IPS-NIHi11 (cell line): ENCODE measurements at regions not wholly inside any gene's neighbourhood (a gene's known extent, or its start where the extent isn't known, plus 50 kb on each side); places are given as distances from the start of the nearest gene placed in this dataset.
A peak's percentile ranks its signal among the peaks of the same experiment; 100 is the strongest.

Experiments
- DNase-seq: peaks from one replicate; pipeline ENCODE4 v3.0.0; 2012; ENCODE audit warnings: mixed read lengths, low spot score

DNA sequence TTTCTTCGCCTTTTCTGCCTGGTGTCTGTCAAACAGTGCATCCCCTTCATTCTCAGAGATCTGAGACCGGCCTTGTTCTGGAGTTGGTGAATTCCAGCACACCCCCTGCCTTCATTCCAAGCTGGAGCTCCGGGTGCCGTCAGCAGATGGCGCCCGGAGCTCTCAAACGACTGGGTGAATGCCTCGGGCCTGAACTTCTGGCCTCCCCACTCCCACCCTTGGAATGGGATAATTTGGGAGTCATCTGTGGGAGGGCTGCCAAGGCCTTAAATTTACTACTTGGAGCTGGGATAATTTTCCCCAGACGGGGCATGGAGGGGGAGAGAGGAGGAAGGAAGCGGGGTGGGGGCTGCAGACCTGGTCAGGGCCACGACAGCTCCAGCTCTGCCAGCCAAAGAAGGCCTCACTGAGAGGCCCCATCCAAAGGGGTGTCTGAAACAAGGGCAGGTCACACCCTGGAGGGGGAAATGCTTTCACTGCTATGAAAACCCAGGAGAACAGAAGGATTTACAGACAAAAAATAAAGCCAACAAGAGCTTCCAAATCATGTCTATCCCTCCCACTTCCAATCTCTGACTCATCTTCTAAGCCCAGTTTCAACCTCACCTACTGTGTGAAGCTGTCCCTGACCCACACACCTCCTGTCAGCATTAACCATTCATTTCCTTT, 187.9 kb downstream of the OPA1 start:
- peak; percentile 90 for DNase-seq

GRCh38 chr3:193782276-193782647, 189.3 kb downstream of the OPA1 start:
- peak; percentile 60 for DNase-seq

DNA sequence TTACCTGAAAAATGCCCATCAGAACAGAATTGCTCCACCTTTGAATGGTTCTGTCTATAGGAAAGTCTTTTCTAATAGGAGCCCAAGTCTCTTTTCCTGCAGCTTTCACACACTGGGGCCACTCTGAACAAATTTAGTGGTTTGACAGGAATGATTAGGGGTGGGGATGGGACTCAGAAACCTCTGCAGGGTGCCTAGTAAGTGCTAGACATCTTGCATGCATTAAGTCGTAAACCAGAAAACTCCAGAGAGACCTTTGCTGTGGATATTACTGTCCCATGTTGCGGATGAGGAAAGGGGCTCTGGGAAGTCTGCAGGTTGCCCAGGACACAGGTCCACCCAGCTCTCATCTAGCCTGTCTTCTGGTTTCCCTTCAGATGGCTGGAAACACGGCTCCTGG, 189.7 kb downstream of the OPA1 start:
- no peak for DNase-seq

DNA sequence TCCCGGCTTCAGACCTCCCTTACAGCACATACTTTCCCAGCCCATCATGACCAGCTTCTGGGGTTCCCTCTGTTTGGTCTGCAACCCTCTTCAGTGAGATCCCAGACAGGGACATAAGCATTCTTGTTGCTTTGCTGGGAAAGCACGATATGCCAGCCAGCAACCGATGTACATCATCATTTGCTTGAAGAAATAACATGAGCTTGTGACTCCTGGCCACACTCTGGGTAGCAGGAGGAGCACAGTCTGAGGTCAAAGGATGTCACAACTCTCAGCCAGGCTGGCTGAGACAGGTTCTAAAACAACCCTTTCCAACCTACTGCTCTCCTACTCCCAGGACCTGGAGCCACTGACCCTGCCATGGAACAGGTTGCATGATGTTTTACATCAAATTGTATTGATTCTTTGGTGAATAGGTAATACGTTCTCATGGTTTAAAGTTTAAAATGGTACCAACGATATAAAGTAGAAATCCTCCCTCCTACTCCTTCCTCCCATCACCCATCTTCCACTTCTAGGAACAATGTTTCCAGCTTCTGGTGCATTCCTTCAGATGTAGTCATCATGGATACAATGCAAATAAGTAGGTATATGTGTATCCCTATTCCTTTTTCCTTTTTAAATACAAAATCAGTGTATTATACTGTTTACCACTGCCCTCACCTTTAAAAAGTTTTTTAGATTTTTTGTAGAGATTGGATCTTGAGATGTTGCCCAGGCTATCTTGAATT, 190.3 kb downstream of the OPA1 start:
- no peak for DNase-seq

- no peak for DNase-seq
Measured at GRCh38 chr3:193784822-193785221, 191.8 kb downstream of the OPA1 start.

- DNase-seq = no peak
Measured at GRCh38 chr3:193787496-193787870, 194.5 kb downstream of the OPA1 start.

- peak; percentile 92 for DNase-seq
Measured at GRCh38 chr3:193788189-193788991, 195.4 kb downstream of the OPA1 start.

DNA sequence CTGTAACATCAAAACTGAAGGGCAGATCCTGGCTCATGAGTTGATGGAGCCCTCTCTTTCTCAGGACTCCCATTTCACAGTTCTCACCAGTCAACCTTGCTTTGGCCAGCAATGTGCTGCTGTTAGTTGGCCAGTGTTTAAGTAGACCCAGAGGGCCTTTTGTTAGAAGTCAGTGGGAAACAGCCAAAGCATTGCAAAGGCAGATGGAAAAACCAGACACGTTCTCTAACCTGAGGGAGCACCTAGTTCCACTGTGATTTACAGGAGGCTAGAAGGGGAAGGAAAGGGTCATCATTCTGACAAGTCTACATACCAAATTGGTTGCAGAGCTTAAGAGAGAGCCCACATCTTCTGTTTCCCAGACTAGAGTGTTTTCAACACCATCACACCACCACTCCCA, 196.4 kb downstream of the OPA1 start:
- DNase-seq = no peak

- no peak for DNase-seq
Measured at GRCh38 chr3:193790086-193790990, 197.3 kb downstream of the OPA1 start.

DNA sequence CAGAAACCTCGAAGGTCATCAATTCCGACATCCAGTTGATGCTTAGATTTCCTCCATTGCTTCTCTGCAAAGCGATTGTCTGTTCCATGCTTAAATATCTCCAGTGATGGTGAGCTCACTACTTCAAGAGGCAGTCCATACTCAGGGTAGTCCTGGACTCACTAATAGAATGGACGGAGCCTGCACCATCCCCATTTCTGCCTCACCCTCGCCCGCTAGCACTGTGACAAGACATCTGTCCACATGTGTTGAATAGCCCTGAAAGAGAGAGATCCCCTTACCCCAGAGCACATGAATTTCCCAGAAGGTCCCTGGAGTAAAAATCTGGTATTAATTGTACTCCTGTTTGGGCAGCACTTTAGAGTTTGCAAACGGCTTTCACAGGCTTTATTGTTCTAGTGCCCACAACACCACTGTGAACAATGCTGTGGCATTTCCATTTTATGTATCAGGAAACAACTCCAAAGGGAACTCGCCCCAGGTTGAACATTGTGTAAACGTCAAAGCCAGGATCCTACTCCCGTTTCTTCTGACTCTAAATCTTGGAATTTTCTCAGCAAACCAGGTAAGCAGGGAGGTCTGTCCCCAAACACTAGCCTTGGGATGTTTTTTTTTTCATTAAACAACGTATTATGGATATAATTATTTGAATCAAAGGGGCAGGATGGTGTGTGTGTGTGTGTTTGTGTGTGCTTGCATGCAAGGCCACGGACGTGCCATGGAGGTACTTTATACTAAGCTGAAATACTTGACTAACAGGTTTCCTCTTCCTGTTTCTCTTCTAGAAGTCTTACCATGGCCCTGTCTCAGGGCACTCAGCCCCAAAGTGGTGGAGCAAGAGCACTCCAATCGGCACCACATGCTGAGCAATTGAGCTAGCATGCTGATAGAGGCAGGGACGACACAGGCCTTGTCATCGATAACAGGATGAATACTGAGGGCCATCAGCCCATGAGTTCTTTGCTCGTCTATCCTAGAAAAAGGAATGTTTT, 198.3 kb downstream of the OPA1 start:
- DNase-seq = peak; percentile 63

DNA sequence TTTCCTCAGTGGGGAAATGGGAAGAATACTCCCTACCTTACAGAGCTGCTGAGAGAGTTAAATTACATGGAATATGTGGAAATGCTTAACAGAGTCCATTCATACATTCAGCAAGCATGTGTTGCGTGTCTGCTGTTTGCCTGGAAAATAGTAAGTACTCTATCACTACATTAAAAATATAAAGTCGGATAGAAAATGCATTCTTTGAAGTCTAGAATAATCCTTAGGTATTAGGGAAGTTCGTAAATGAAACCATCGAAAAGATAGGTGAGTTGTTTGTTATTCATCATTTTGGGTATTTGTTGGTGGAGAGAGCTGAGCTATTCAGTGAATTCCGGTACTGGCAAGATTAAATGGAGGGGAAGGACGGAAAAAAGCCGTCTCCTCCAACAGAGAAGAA, 200.1 kb downstream of the OPA1 start:
- DNase-seq = no peak

DNA sequence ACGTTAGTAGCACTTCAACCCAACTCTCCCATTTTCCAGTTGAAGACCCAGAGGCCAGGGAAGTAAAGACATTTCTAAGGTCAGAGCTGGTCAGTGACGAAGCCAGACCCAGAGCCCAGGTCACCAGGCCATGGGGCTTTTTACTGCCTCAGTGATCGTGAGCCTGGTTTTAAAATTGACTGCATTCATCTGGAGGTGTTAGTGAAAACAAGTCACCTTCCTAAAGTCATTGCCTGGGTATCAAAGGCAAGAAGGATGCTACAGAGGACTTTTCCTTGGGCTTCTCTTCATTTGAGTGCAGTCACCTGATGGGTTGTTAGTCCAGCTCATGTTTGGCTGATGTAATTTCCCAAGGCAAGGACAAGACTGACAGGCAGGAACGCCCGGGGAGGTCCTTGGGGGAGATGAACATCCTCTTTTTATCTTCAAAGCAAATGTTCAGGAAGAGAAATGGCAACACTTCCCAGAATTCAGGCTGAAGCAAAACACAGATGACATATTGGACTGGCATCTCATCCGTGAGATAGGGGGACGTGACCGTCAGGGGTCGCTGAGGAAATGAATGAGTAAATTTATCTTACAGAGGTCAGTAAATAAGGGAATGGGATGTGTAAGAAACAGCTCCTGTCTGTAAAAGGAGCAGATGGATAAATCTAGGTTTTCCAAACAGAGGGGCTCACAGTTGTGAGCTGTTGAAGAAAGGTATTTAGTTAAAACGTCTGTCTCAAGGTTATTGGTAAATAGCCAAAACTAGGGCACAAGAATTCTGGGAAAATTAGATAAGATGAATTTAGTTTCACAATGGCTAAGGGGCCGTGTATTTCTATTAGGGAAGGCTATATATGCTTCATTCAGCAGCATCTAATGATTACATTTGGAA, 201.2 kb downstream of the OPA1 start:
- no peak for DNase-seq

DNA sequence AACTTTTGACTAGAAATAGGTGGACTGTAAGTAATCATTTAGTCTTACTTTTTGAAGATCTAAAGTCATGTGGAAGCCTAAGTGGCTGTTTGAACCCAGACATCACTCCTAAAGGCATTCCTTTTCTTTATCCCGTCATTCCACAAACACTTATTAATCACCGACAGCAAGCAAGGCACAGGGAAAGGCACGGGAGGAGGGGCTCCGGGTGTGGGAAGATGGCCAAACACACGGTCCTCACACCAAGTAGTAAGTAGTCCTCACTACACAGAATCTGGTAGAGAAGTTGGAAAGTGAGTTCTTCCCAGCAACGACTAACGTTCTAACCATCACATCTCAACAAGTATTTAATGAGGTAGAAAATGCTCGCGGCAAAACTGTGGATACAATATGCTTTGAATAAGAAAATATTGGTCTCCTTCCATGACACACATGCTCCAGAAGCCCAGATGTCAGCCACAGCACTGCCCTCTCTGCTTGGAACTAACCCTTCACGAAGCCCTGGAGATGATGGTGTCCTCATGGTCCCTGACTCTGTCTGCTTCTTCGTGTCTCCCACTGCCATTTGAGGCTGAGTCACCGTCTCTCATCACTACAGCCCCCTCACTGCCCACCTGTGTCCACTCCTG, 202.2 kb downstream of the OPA1 start:
- no peak for DNase-seq

GRCh38 chr3:193796089-193796488, 203.1 kb downstream of the OPA1 start:
- DNase-seq = no peak

GRCh38 chr3:193797566-193797965, 204.6 kb downstream of the OPA1 start:
- DNase-seq = no peak

- DNase-seq = no peak
Measured at GRCh38 chr3:193798051-193798450, 205.0 kb downstream of the OPA1 start.

- DNase-seq = no peak
Measured at GRCh38 chr3:193800138-193801043, 207.4 kb downstream of the OPA1 start.

GRCh38 chr3:193801097-193801496, 208.1 kb downstream of the OPA1 start:
- no peak for DNase-seq
